ENCODE measurements at regions not wholly inside any gene's neighbourhood (a gene's known extent, or its start where the extent isn't known, plus 50 kb on each side); places are given as distances from the start of the nearest gene placed in this dataset.
"Not testable (repeated sequence)": the region's sequence is repeated elsewhere in the genome, so short reads cannot be mapped to it uniquely, and the experiment has no call there.

- H3K27ac ChIP-seq (ENCODE audit: low read depth in 1 of 3, low read length in 2 of 3) = no peak overlapping the region
- DNase-seq (peak in 1 of 2 donors; percentile 2), FAIRE-seq (no peak)
- H3K9me3 ChIP-seq (ENCODE audit: control insufficient read depth in 2 of 2, insufficient read depth in 1 of 2, low read depth in 1 of 2, low read length in 1 of 2) = peaks cover 0 to 5% of the 10 kb centered on the region in 2 donors
- no peaks in the 10 kb centered on the region for H3K27me3 ChIP-seq (ENCODE audit: control insufficient read depth in 3 of 3, insufficient read depth in 3 of 3, low read length in 3 of 3)
- H3K4me1 ChIP-seq (ENCODE audit: control insufficient read depth in 3 of 3, insufficient read depth in 2 of 3, low read depth in 1 of 3, low read length in 2 of 3) = no peaks in the 10 kb centered on the region
- no peaks in the 10 kb centered on the region for H3K36me3 ChIP-seq (ENCODE audit: control insufficient read depth in 3 of 3, insufficient read depth in 2 of 3, low read depth in 1 of 3, low read length in 3 of 3)
- H3K4me3 ChIP-seq (ENCODE audit: low read depth in 1 of 3, low read length in 3 of 3) = no peak overlapping the region
These were observed 137.4 kb upstream of the PRR16 start for GRCh38 chr5:120326651-120327050.

DNA sequence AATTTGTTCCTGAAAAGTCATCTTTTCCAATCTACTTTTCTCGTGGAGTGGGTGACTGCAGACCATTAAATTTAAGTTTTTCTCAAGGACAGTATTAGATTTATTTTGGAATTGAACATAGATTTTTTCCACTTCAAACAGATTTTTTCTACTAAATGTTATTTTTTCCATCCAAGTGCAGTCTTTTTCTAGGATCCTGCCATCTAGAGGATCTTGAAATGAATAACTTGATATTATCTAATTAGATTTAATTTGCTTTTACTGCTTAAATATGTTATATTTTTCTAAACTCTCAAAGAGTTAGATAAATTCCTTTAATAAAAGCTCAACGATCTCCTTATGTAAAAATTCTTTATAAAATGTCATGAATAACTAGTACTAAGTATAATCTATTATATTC is 136.9 kb upstream of the PRR16 start:
- Histone ChIP-seq H3K9me3 (ENCODE audit: control insufficient read depth in 2 of 2, insufficient read depth in 1 of 2, low read depth in 1 of 2, low read length in 1 of 2) (peaks cover 0 to 5% of the 10 kb centered on the region in 2 donors), H3K36me3 (ENCODE audit: control insufficient read depth in 3 of 3, insufficient read depth in 2 of 3, low read depth in 1 of 3, low read length in 3 of 3) (no peaks in the 10 kb centered on the region), H3K4me3 (ENCODE audit: low read depth in 1 of 3, low read length in 3 of 3) (no peak overlapping the region), H3K27ac (ENCODE audit: low read depth in 1 of 3, low read length in 2 of 3) (no peak overlapping the region), H3K27me3 (ENCODE audit: control insufficient read depth in 3 of 3, insufficient read depth in 3 of 3, low read length in 3 of 3) (no peaks in the 10 kb centered on the region), H3K4me1 (ENCODE audit: control insufficient read depth in 3 of 3, insufficient read depth in 2 of 3, low read depth in 1 of 3, low read length in 2 of 3) (no peaks in the 10 kb centered on the region)
- WGBS, 3 donors = 50 to 56% (median 56%) methylated on average over 2 of the region's 2 CpGs
- FAIRE-seq = peak; percentile 94
- no peak for DNase-seq

DNA sequence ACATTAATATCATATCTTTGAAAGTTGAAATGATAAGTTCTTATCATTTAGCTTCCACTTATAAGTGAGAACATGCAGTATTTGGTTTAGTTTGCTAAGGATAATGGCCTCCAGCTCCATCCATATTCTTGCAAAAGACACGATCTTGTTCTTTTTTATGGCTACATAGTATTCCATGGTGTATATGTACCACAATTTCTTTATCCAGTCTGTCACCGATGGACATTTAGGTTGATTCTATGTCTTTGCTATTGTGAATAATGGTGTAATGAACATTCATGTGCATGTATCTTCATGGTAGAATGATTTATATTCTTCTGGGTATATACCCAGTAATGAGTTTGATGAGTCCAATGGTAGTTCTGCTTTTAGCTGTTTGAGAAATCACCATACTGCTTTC is 135.0 kb upstream of the PRR16 start:
- H3K36me3 ChIP-seq (ENCODE audit: control insufficient read depth in 3 of 3, insufficient read depth in 2 of 3, low read depth in 1 of 3, low read length in 3 of 3) = no peaks in the 10 kb centered on the region
- no peak overlapping the region for H3K27ac ChIP-seq (ENCODE audit: low read depth in 1 of 3, low read length in 2 of 3)
- WGBS, 3 donors = 72 to 94% (median 91%) methylated on average over 2 of the region's 2 CpGs
- no peaks in the 10 kb centered on the region for H3K4me1 ChIP-seq (ENCODE audit: control insufficient read depth in 3 of 3, insufficient read depth in 2 of 3, low read depth in 1 of 3, low read length in 2 of 3)
- H3K9me3 ChIP-seq (ENCODE audit: control insufficient read depth in 2 of 2, insufficient read depth in 1 of 2, low read depth in 1 of 2, low read length in 1 of 2) = peaks cover 0 to 5% of the 10 kb centered on the region in 2 donors
- no peak overlapping the region for H3K4me3 ChIP-seq (ENCODE audit: low read depth in 1 of 3, low read length in 3 of 3)
- no peak for DNase-seq
- no peaks in the 10 kb centered on the region for H3K27me3 ChIP-seq (ENCODE audit: control insufficient read depth in 3 of 3, insufficient read depth in 3 of 3, low read length in 3 of 3)
- FAIRE-seq = no peak

GRCh38 chr5:120330558-120330957 is 133.5 kb upstream of the PRR16 start:
- Histone ChIP-seq H3K27ac (ENCODE audit: low read depth in 1 of 3, low read length in 2 of 3) (no peak overlapping the region), H3K27me3 (ENCODE audit: control insufficient read depth in 3 of 3, insufficient read depth in 3 of 3, low read length in 3 of 3) (no peaks in the 10 kb centered on the region), H3K4me1 (ENCODE audit: control insufficient read depth in 3 of 3, insufficient read depth in 2 of 3, low read depth in 1 of 3, low read length in 2 of 3) (no peaks in the 10 kb centered on the region), H3K4me3 (ENCODE audit: low read depth in 1 of 3, low read length in 3 of 3) (no peak overlapping the region), H3K36me3 (ENCODE audit: control insufficient read depth in 3 of 3, insufficient read depth in 2 of 3, low read depth in 1 of 3, low read length in 3 of 3) (no peaks in the 10 kb centered on the region), H3K9me3 (ENCODE audit: control insufficient read depth in 2 of 2, insufficient read depth in 1 of 2, low read depth in 1 of 2, low read length in 1 of 2) (peaks cover 0 to 5% of the 10 kb centered on the region in 2 donors)
- DNase-seq (no peak), FAIRE-seq (no peak)
- WGBS, 3 donors = 90% methylated on average over 1 of the region's 1 CpG

DNA sequence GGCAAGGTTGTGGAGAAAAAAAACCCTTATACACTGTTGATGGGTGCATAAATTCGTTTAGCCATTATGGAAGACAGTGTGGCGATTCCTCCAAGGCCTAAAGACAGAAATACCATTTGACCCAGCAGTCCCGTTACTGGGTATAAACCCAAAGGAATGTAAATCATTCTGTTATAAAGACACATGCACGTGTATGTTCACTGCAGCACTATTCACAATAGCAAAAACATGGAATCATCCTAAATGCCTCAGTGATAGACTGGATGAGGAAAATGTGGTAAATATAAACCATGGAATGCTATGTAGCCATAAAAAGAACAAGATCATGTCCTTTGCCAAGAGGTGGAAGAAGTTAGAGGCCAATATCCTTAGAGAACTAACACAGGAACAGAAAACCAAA is 119.9 kb upstream of the PRR16 start:
- no peaks in the 10 kb centered on the region for H3K36me3 ChIP-seq (ENCODE audit: control insufficient read depth in 3 of 3, insufficient read depth in 2 of 3, low read depth in 1 of 3, low read length in 3 of 3)
- H3K27me3 ChIP-seq (ENCODE audit: control insufficient read depth in 3 of 3, insufficient read depth in 3 of 3, low read length in 3 of 3) = no peaks in the 10 kb centered on the region
- no peak for DNase-seq
- H3K4me3 ChIP-seq (ENCODE audit: low read depth in 1 of 3, low read length in 3 of 3) = no peak overlapping the region
- 73 to 81% (median 74%) methylated on average over 4 of the region's 4 CpGs for WGBS, 3 donors
- no peak for FAIRE-seq
- no peak overlapping the region for H3K27ac ChIP-seq (ENCODE audit: low read depth in 1 of 3, low read length in 2 of 3)
- no peaks in the 10 kb centered on the region for H3K9me3 ChIP-seq (ENCODE audit: control insufficient read depth in 2 of 2, insufficient read depth in 1 of 2, low read depth in 1 of 2, low read length in 1 of 2)
- no peaks in the 10 kb centered on the region for H3K4me1 ChIP-seq (ENCODE audit: control insufficient read depth in 3 of 3, insufficient read depth in 2 of 3, low read depth in 1 of 3, low read length in 2 of 3)

GRCh38 chr5:120345947-120346346 is 118.2 kb upstream of the PRR16 start:
- 74 to 90% (median 88%) methylated on average over 4 of the region's 4 CpGs for WGBS, 3 donors
- no peak overlapping the region for H3K4me3 ChIP-seq (ENCODE audit: low read depth in 1 of 3, low read length in 3 of 3)
- peaks cover 0 to 2% of the 10 kb centered on the region in 2 donors for H3K9me3 ChIP-seq (ENCODE audit: control insufficient read depth in 2 of 2, insufficient read depth in 1 of 2, low read depth in 1 of 2, low read length in 1 of 2)
- H3K4me1 ChIP-seq (ENCODE audit: control insufficient read depth in 3 of 3, insufficient read depth in 2 of 3, low read depth in 1 of 3, low read length in 2 of 3) = no peaks in the 10 kb centered on the region
- no peaks in the 10 kb centered on the region for H3K27me3 ChIP-seq (ENCODE audit: control insufficient read depth in 3 of 3, insufficient read depth in 3 of 3, low read length in 3 of 3)
- H3K36me3 ChIP-seq (ENCODE audit: control insufficient read depth in 3 of 3, insufficient read depth in 2 of 3, low read depth in 1 of 3, low read length in 3 of 3) = no peaks in the 10 kb centered on the region
- no peak overlapping the region for H3K27ac ChIP-seq (ENCODE audit: low read depth in 1 of 3, low read length in 2 of 3)
- no peak for FAIRE-seq
- DNase-seq = no peak

DNA sequence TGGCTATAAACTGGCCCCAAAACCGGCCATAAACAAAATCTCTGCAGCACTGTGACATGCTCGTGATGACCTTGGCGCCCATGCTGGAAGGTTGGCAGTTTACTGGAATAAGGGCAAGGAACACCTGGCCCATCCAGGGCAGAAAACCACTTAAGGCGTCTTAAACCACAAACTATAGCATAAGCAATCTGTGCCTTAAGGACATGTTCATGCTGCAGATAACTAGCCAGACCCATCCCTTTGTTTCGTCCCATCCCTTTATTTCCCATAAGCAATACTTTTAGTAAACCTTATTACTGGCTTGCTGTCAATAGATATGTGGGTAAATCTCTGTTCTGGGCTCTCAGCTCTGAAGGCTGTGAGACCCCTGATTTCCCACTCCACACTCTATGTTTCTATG is 113.0 kb upstream of the PRR16 start:
- not testable (repeated sequence) for FAIRE-seq; H3K4me3 ChIP-seq (ENCODE audit: low read depth in 1 of 3, low read length in 3 of 3); DNase-seq; H3K4me1 ChIP-seq (ENCODE audit: control insufficient read depth in 3 of 3, insufficient read depth in 2 of 3, low read depth in 1 of 3, low read length in 2 of 3); H3K36me3 ChIP-seq (ENCODE audit: control insufficient read depth in 3 of 3, insufficient read depth in 2 of 3, low read depth in 1 of 3, low read length in 3 of 3); H3K9me3 ChIP-seq (ENCODE audit: control insufficient read depth in 2 of 2, insufficient read depth in 1 of 2, low read depth in 1 of 2, low read length in 1 of 2); H3K27me3 ChIP-seq (ENCODE audit: control insufficient read depth in 3 of 3, insufficient read depth in 3 of 3, low read length in 3 of 3); H3K27ac ChIP-seq (ENCODE audit: low read depth in 1 of 3, low read length in 2 of 3)
- WGBS, 3 donors = 85 to 92% (median 91%) methylated on average over 5 of the region's 5 CpGs

DNA sequence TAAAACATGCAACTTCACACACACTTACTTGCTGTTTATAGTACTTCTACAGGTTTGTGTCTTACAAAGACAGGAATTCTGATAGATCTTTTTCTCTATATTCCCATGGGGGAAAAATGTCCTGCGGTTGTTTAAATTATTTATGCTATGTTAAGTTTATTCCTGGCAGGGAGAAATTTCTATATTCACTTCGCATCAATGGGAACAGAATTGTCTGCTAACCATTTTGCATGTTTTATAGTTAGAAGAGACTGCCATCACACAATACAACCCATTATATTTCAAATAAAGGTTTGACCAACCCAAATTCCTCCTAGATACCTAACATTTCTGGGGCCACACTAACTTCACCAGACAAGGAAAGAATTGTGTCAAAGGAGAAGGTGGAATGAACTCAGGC is 110.0 kb upstream of the PRR16 start:
- DNase-seq = no peak
- 86 to 98% (median 87%) methylated on average over 2 of the region's 2 CpGs for WGBS, 3 donors
- Histone ChIP-seq H3K9me3 (ENCODE audit: control insufficient read depth in 2 of 2, insufficient read depth in 1 of 2, low read depth in 1 of 2, low read length in 1 of 2) (peaks cover 0 to 9% of the 10 kb centered on the region in 2 donors), H3K4me3 (ENCODE audit: low read depth in 1 of 3, low read length in 3 of 3) (no peak overlapping the region), H3K27me3 (ENCODE audit: control insufficient read depth in 3 of 3, insufficient read depth in 3 of 3, low read length in 3 of 3) (no peaks in the 10 kb centered on the region), H3K27ac (ENCODE audit: low read depth in 1 of 3, low read length in 2 of 3) (no peak overlapping the region), H3K36me3 (ENCODE audit: control insufficient read depth in 3 of 3, insufficient read depth in 2 of 3, low read depth in 1 of 3, low read length in 3 of 3) (no peaks in the 10 kb centered on the region), H3K4me1 (ENCODE audit: control insufficient read depth in 3 of 3, insufficient read depth in 2 of 3, low read depth in 1 of 3, low read length in 2 of 3) (no peaks in the 10 kb centered on the region)
- no peak for FAIRE-seq

GRCh38 chr5:120358949-120359348 is 105.2 kb upstream of the PRR16 start:
- no peak overlapping the region for H3K27ac ChIP-seq (ENCODE audit: low read depth in 1 of 3, low read length in 2 of 3)
- H3K9me3 ChIP-seq (ENCODE audit: control insufficient read depth in 2 of 2, insufficient read depth in 1 of 2, low read depth in 1 of 2, low read length in 1 of 2) = no peaks in the 10 kb centered on the region
- H3K36me3 ChIP-seq (ENCODE audit: control insufficient read depth in 3 of 3, insufficient read depth in 2 of 3, low read depth in 1 of 3, low read length in 3 of 3) = no peaks in the 10 kb centered on the region
- no peaks in the 10 kb centered on the region for H3K4me1 ChIP-seq (ENCODE audit: control insufficient read depth in 3 of 3, insufficient read depth in 2 of 3, low read depth in 1 of 3, low read length in 2 of 3)
- H3K27me3 ChIP-seq (ENCODE audit: control insufficient read depth in 3 of 3, insufficient read depth in 3 of 3, low read length in 3 of 3) = no peaks in the 10 kb centered on the region
- no peak overlapping the region for H3K4me3 ChIP-seq (ENCODE audit: low read depth in 1 of 3, low read length in 3 of 3)
- FAIRE-seq (peak; percentile 26), DNase-seq (no peak)
- WGBS, 3 donors = 77 to 80% (median 77%) methylated on average over 3 of the region's 3 CpGs

All from small intestine (tissue), 7 donors.